ENCODE measurements at regions not wholly inside any gene's neighbourhood (a gene's known extent, or its start where the extent isn't known, plus 50 kb on each side); places are given as distances from the start of the nearest gene placed in this dataset.

- TF ChIP-seq ZNF664 (tag by site-specific recombination; IDR thresholded peaks at IDR 0.05) = no peak
- TF ChIP-seq ZXDB (tag by site-specific recombination; IDR thresholded peaks at IDR 0.05) = no peak
- TF ChIP-seq SCRT1 (tag by site-specific recombination; IDR thresholded peaks at IDR 0.05; ENCODE audit: borderline replicate concordance) = no peak
- TF ChIP-seq HOXA7 (CRISPR knock-in tag; IDR thresholded peaks at IDR 0.05; ENCODE audit: borderline replicate concordance) = no peak
- no peak for TF ChIP-seq ZSCAN23 (tag by site-specific recombination; IDR thresholded peaks at IDR 0.05)
- TF ChIP-seq TCF7L2 (IDR thresholded peaks at IDR 0.05; ENCODE audit: borderline replicate concordance, low read depth, low read length) = no peak
- TF ChIP-seq ZNF626 (tag by site-specific recombination; IDR thresholded peaks at IDR 0.05) = no peak
- no peak for TF ChIP-seq KLF7 (tag by site-specific recombination; IDR thresholded peaks at IDR 0.05; ENCODE audit: borderline replicate concordance)
- TF ChIP-seq SALL2 (tag by site-specific recombination; IDR thresholded peaks at IDR 0.05; ENCODE audit: borderline replicate concordance) = no peak
- TF ChIP-seq ZNF558 (tag by site-specific recombination; IDR thresholded peaks at IDR 0.05) = no peak
These were observed 511.7 kb downstream of the TMTC2 start (continued) for GRCh38 chr12:83198291-83199015.

GRCh38 chr12:83197483-83197914 is 510.8 kb downstream of the TMTC2 start:
- ChIA-PET POLR2A (no interaction called here), CTCF (no interaction called here)
- Histone ChIP-seq H3K4me1 (ENCODE audit: control insufficient read depth, insufficient read depth, low read length) (no peaks in the 10 kb centered on the region), H3K9me3 (ENCODE audit: control insufficient read depth, insufficient read depth, low read depth, low read length) (no peaks in the 10 kb centered on the region), H3K27ac (ENCODE audit: extremely low read depth, low read depth, low read length) (no peak overlapping the region), H3K4me3 (ENCODE audit: low read depth, low read length) (no peak overlapping the region), H3K36me3 (ENCODE audit: control insufficient read depth in 2 of 2, insufficient read depth in 1 of 2, low read length in 2 of 2) (no peaks in the 10 kb centered on the region)
- no peak for TF ChIP-seq ZNF48 (tag by site-specific recombination; IDR thresholded peaks at IDR 0.05)
- TF ChIP-seq ZNF560 (tag by site-specific recombination; IDR thresholded peaks at IDR 0.05; ENCODE audit: borderline replicate concordance) = no peak
- TF ChIP-seq ZBTB20 (tag by site-specific recombination; IDR thresholded peaks at IDR 0.05) = no peak
- TF ChIP-seq ZNF138 (tag by site-specific recombination; IDR thresholded peaks at IDR 0.05; ENCODE audit: borderline replicate concordance) = no peak
- no peak for TF ChIP-seq ZBTB48 (tag by site-specific recombination; IDR thresholded peaks at IDR 0.05)
- no peak for TF ChIP-seq KLF17 (tag by site-specific recombination; IDR thresholded peaks at IDR 0.05)
- TF ChIP-seq ZSCAN23 (tag by site-specific recombination; IDR thresholded peaks at IDR 0.05) = no peak
- TF ChIP-seq YY1 (tag by site-specific recombination; IDR thresholded peaks at IDR 0.05) = no peak

- no peaks in the 10 kb centered on the region for H3K4me1 ChIP-seq (ENCODE audit: control insufficient read depth, insufficient read depth, low read length)
- no peak overlapping the region for H3K4me3 ChIP-seq (ENCODE audit: low read depth, low read length)
- H3K36me3 ChIP-seq (ENCODE audit: control insufficient read depth in 2 of 2, insufficient read depth in 1 of 2, low read length in 2 of 2) = no peaks in the 10 kb centered on the region
- no peaks in the 10 kb centered on the region for H3K9me3 ChIP-seq (ENCODE audit: control insufficient read depth, insufficient read depth, low read depth, low read length)
- ChIA-PET POLR2A (no interaction called here), CTCF (no interaction called here)
- no peak overlapping the region for H3K27ac ChIP-seq (ENCODE audit: extremely low read depth, low read depth, low read length)
- TF ChIP-seq ZEB2 (tag by site-specific recombination; IDR thresholded peaks at IDR 0.05) = no peak
- TF ChIP-seq PRDM1 (tag by site-specific recombination; IDR thresholded peaks at IDR 0.05) = no peak
- no peak for TF ChIP-seq YY1 (tag by site-specific recombination; IDR thresholded peaks at IDR 0.05)
- TF ChIP-seq ELK4 (IDR thresholded peaks at IDR 0.05; ENCODE audit: borderline replicate concordance, low read depth, low read length) = no peak
- TF ChIP-seq ZNF292 (tag by site-specific recombination; IDR thresholded peaks at IDR 0.05; ENCODE audit: borderline replicate concordance, low read depth) = no peak
- no peak for TF ChIP-seq YY2 (tag by site-specific recombination; IDR thresholded peaks at IDR 0.05)
- TF ChIP-seq ZNF645 (tag by site-specific recombination; IDR thresholded peaks at IDR 0.05) = no peak
- no peak for TF ChIP-seq ZNF830 (tag by site-specific recombination; IDR thresholded peaks at IDR 0.05; ENCODE audit: low read depth)
- TF ChIP-seq ZBTB44 (tag by site-specific recombination; IDR thresholded peaks at IDR 0.05) = no peak
- TF ChIP-seq ZNF155 (tag by site-specific recombination; IDR thresholded peaks at IDR 0.05) = no peak
- TF ChIP-seq ZNF354C (tag by site-specific recombination; IDR thresholded peaks at IDR 0.05; ENCODE audit: borderline replicate concordance, low read depth) = no peak
- TF ChIP-seq ZNF580 (tag by site-specific recombination; IDR thresholded peaks at IDR 0.05) = no peak
- TF ChIP-seq KLF10 (tag by site-specific recombination; IDR thresholded peaks at IDR 0.05) = no peak
These were observed 510.1 kb downstream of the TMTC2 start for GRCh38 chr12:83196694-83197350.
